HG02981 (cell line): ENCODE measurements at regions not wholly inside any gene's neighbourhood (a gene's known extent, or its start where the extent isn't known, plus 50 kb on each side); places are given as distances from the start of the nearest gene placed in this dataset.

Source experiments
- ATAC-seq: cut with Tn5 transposase; IDR thresholded peaks from one replicate; pipeline ENCODE4 v1.9.1; 2021; ENCODE audit warnings: mild to moderate bottlenecking, moderate library complexity; ENCODE audit not compliant: unreplicated experiment

- no peak for ATAC-seq
Observed at GRCh38 chr2:173855661-173856060, 109.5 kb downstream of the SP3 start.
